Testis (tissue), 2 donors: ENCODE measurements at regions not wholly inside any gene's neighbourhood (a gene's known extent, or its start where the extent isn't known, plus 50 kb on each side); places are given as distances from the start of the nearest gene placed in this dataset.

Experiments
- CTCF ChIP-seq, 3 experiments: fragments of 450-650 bp in 2 of 3; fragments of 200-600 bp in 1 of 3; sonication (generic) in 1 of 3; IDR thresholded peaks; one replicate each; pipeline ENCODE4 v1.5.1; 2016 to 2019; ENCODE audit warnings: antibody characterized with exemption in 3 of 3, mild to moderate bottlenecking in 2 of 3, moderate library complexity in 1 of 3
- POLR2A ChIP-seq: fragments of 450-650 bp; IDR thresholded peaks from one replicate; pipeline ENCODE4 v1.6.1; 2017; ENCODE audit warnings: antibody characterized with exemption, mild to moderate bottlenecking, moderate library complexity

GRCh38 chr12:93091886-93092648, 163.0 kb upstream of the EEA1 start:
- TF ChIP-seq CTCF (IDR thresholded peaks at IDR 0.05) (no peak), POLR2A (no peak)
